Mucosa of gallbladder (tissue), 1 donor: ENCODE measurements at regions not wholly inside any gene's neighbourhood (a gene's known extent, or its start where the extent isn't known, plus 50 kb on each side); places are given as distances from the start of the nearest gene placed in this dataset.

Experiments
- DNase-seq: peaks from one replicate; pipeline ENCODE4 v3.0.0-alpha.2; 2020; ENCODE audit warnings: low spot score
- donor health status: DM: no; HTN: no; CAD: no.

GRCh38 chr9:8262625-8263622 lies 463.3 kb upstream of the DMAC1 start:
- DNase-seq = no peak

DNA sequence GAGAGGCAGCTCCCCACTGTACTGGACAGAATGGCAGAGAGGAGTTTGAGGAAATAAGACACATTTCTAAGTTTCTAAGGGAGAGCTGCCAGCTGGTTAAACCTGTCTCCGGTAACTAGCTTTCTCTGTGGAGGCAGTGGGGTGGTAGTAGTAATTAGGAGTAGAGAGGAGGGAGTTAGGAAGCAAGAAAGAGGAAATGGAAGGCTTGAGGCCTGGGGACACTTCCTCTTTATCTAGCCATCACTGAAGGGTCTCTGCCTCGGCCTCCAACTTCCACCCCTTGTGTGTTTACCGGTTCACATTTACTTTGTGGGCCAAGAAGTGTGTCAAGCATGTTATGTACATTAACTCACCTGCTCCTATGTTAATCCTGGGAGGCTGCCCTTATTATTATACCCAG lies 462.2 kb upstream of the DMAC1 start:
- no peak for DNase-seq

DNA sequence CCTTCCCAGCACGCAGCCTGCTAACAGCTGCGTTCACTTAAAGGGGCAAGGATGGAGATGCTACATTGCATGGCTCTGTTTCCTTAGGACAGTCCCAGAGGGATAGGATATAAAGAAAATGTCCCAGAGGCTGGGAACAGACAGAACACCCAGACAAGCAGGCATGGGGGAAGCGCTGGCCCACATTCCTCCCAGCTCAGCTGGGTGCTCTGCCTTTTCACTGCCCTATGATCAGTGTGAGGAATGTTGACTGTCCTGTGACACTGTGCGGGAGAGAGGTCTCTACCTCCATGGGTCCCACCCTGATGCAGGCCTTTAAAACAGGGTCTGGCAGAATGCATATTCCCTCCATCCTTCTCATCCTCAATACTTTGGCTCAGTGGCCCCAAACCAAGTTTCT lies 459.4 kb upstream of the DMAC1 start:
- no peak for DNase-seq

- no peak for DNase-seq
These were observed 457.3 kb upstream of the DMAC1 start for GRCh38 chr9:8256880-8257279.

DNA sequence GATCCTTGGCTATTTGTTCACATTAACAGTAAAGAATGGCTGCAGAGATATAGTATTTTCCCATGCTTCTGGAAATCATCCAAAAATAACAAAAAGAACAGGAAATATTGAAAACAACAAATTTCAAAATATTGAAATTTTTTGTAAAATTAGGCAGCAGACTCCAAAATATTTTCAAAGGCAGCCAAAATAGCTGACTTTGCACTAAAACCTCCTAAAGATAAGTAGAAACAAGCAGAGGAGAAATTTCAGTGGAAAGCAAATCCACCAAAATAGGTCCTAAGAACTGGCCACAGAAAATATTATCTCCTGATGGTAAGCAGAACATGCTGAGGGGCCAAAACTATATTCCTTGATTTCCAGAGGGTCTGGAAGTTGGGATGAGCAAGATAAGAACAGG lies 456.3 kb upstream of the DMAC1 start:
- no peak for DNase-seq

DNA sequence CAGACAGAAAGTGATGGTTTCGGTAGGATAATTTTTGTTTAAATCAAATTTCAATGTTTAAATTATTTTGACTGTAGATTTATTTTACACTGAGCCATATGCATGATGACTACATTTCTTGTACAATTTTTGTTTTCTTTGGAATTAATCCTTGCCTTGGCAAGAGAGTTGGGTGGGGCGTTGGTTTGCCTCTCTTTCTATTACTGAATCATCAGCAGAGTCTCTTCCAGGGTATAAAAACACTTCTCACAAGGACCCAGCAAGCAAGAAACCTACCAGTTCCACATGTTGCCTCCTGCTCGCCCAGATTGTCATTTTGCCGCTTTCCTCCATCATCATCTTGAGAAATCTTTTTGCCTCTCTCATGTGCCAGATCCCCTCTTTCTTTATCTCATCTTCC lies 455.0 kb upstream of the DMAC1 start:
- DNase-seq = no peak

GRCh38 chr9:8252445-8252844 lies 452.9 kb upstream of the DMAC1 start:
- DNase-seq = no peak

- DNase-seq = no peak
These were observed 452.0 kb upstream of the DMAC1 start for GRCh38 chr9:8251566-8251965.

GRCh38 chr9:8244505-8245092 lies 445.0 kb upstream of the DMAC1 start:
- DNase-seq = no peak

- no peak for DNase-seq
These were observed 441.6 kb upstream of the DMAC1 start for GRCh38 chr9:8241201-8241600.

GRCh38 chr9:8237096-8237495 lies 437.5 kb upstream of the DMAC1 start:
- DNase-seq = no peak

GRCh38 chr9:8235489-8235888 lies 435.9 kb upstream of the DMAC1 start:
- DNase-seq = no peak

GRCh38 chr9:8234316-8234715 lies 434.7 kb upstream of the DMAC1 start:
- DNase-seq = no peak

GRCh38 chr9:8232726-8233125 lies 433.1 kb upstream of the DMAC1 start:
- no peak for DNase-seq

GRCh38 chr9:8229226-8229625 lies 429.6 kb upstream of the DMAC1 start:
- no peak for DNase-seq

DNA sequence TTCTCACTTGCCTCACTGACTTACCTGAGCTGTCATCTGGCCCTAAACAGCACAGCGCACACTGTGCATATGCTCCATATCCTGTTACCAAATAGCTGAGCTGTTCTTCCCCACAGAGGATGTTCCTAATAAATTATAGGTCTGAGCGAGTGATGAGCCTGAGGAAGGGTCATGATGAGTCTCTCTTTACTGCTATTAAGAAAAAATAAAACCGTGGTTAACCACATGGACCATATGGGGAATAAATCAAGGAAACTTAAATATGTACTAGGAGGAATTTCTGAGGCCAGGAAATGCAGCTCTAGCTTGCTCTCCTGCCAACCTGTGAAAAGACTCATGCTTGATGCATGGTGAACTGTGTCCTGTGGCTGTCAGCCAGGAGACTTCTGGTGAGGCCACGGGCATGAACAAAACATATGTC lies 424.8 kb upstream of the DMAC1 start:
- DNase-seq = no peak

DNA sequence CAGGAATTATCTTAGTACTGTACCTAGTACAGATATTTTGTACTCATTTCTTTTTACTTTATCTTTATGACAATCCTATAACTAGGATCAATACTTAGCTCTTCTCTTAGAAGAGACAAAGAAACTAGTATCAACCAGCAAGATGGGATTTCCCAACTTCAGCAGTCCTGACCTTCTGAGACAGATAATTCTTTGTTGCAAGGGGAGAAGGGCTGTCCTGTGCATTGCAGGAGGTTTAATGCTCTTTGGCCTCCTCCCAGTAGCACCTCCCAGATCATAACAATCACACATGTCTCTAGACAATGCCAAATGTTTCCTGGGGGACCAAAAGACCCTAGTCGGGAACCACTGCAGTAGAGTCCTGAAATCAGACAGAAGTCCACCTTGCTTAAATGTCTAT lies 424.3 kb upstream of the DMAC1 start:
- DNase-seq = no peak

DNA sequence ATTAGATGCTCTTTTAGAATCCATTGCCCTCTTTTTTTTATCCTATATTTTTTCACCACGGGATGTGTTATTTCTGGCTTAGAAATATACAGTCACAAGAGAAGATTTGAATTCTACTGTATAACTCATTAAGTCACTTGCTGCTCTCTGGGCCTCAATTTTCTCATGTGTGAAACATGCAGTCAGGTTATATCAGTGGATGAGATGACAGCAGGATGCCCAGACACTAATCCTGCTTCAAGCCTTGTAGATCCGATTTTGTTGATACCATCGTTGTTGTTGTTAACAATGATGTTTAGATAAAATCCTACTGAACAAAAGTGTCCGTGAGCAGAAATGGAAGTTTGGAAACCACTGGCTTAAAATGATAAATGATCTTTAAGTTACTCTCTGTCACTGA lies 421.9 kb upstream of the DMAC1 start:
- no peak for DNase-seq

- DNase-seq = no peak
These were observed 408.9 kb upstream of the DMAC1 start for GRCh38 chr9:8208465-8208864.

DNA sequence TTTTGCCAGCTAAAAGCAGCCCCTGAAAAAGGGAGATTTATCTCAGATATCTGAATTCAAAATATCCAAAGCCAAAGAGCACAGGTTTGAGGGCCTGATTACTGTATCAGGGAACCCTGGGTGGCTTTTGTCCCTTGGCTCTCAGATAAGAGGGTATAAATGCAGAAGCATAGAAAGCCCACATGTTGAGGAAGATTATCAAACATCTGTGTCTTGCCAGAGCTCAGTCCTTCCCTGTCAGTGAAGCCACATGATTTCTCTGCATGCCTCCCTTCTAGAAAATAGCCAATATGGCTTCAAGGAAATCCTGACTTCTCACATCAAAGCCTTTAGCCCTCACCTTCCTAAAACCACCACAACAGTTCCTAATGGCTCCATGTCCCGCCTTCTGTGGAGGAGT lies 408.0 kb upstream of the DMAC1 start:
- no peak for DNase-seq

GRCh38 chr9:8206720-8207119 lies 407.1 kb upstream of the DMAC1 start:
- peak; percentile 11 for DNase-seq

DNA sequence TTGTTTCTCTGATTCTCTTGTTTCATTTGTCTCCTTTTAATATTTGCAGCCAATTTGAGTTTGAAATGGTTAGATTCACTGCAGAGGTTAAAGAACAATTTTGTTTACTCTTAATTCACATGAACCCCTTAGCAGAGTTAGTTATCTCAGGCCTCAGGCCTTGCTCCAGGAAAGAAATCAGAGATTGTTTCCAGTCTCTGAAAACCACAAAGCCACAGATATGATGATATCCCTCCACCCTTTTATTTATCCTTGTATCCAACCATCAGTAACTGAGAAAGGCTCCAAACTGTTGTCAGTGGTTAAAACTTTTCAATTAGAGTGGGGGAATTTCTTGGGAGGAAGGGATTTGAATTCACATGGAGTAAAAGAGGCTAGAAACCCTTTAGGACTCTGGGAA lies 406.0 kb upstream of the DMAC1 start:
- no peak for DNase-seq

- no peak for DNase-seq
These were observed 390.3 kb upstream of the DMAC1 start for GRCh38 chr9:8189881-8190280.
